Activated T-helper 2 cell treated with anti-CD3 and anti-CD28 coated beads, Interferon-gamma antibody, Interleukin-2, Interleukin-4, amounts not matched to agents 10 μg/mL and 5 μg/mL and 100 μg/mL, durations not matched to agents 14 hours and 24 hours and 36 hours (primary cell): ENCODE measurements at regions not wholly inside any gene's neighbourhood (a gene's known extent, or its start where the extent isn't known, plus 50 kb on each side); places are given as distances from the start of the nearest gene placed in this dataset.

Experiments
- DNase-seq: peaks from one replicate; pipeline ENCODE4 v3.0.0; 2021; ENCODE audit warnings: low spot score
- H3K27ac Mint-ChIP-seq: one replicate; pipeline ENCODE4 v1.8.0; 2021; ENCODE audit warnings: mixed read lengths
- H3K27me3 Mint-ChIP-seq: one replicate; pipeline ENCODE4 v1.8.0; 2021; ENCODE audit warnings: low read depth, mixed read lengths
- H3K36me3 Mint-ChIP-seq: one replicate; pipeline ENCODE4 v1.8.0; 2021; ENCODE audit warnings: low read depth, mixed read lengths
- H3K4me1 Mint-ChIP-seq: one replicate; pipeline ENCODE4 v1.8.0; 2021; ENCODE audit warnings: low read depth, mixed read lengths
- H3K4me3 Mint-ChIP-seq: one replicate; pipeline ENCODE4 v1.8.0; 2021; ENCODE audit warnings: low read depth, mild to moderate bottlenecking, moderate library complexity, mixed read lengths
- H3K9me3 Mint-ChIP-seq: one replicate; pipeline ENCODE4 v1.8.0; 2021; ENCODE audit warnings: mixed read lengths
- intact Hi-C: fragments of 100-400 bp; cut with micrococcal nuclease; formaldehyde crosslinking; loops from one replicate; pipeline ENCODE4 v1.15.1; 2023

DNA sequence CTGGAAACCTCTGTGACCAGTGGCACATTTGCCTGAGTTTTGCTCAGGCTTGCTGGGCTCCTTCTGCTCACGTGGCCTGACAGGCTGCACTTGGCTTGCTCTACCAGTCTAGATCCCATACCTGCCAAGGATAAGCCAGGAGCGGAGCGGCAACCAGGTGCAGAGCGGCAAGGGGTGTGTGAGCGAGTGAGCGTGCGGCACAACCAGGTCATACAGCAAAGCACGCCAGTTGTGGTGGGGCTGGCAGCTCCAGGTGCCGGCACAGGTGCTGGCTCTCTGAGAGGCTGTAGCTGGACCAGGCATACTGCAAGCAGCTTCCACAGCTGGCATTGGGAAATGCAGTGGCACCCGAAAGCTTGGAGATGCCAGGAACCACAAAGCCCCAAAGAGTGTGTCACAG lies 1495.1 kb downstream of the PCDH7 start:
- DNase-seq: no peak
- Mint-ChIP-seq H3K9me3 (peaks cover 37% of the 10 kb centered on the region), H3K27me3 (no peaks in the 10 kb centered on the region), H3K4me3 (no peak overlapping the region), H3K36me3 (no peaks in the 10 kb centered on the region), H3K27ac (no peak overlapping the region), H3K4me1 (no peaks in the 10 kb centered on the region)
- intact Hi-C loops: no loop called here

DNA sequence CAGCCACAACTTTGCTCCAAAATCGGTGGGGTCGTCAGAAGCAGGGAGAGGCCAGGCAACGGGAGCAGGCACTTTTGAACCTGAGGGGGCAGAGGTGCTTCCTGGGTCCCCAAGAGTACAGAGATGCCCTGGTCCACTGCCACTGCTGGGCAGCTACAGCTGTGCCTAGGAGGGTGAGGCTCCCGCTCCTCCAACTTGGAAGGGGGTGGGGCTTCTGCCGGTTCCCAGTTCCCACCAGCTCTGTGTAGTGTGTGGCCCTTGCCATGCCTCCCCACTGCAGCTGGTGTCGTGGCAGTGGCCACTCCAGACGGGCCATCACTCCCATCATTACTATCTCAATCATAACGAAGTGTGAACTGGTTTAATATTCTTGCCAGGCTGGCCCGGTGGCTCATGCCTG lies 1496.3 kb downstream of the PCDH7 start:
- DNase-seq: no peak
- Mint-ChIP-seq H3K27ac (no peak overlapping the region), H3K4me1 (no peaks in the 10 kb centered on the region), H3K27me3 (no peaks in the 10 kb centered on the region), H3K36me3 (no peaks in the 10 kb centered on the region), H3K4me3 (no peak overlapping the region), H3K9me3 (peaks cover 31% of the 10 kb centered on the region)
- intact Hi-C loops: no loop called here

DNA sequence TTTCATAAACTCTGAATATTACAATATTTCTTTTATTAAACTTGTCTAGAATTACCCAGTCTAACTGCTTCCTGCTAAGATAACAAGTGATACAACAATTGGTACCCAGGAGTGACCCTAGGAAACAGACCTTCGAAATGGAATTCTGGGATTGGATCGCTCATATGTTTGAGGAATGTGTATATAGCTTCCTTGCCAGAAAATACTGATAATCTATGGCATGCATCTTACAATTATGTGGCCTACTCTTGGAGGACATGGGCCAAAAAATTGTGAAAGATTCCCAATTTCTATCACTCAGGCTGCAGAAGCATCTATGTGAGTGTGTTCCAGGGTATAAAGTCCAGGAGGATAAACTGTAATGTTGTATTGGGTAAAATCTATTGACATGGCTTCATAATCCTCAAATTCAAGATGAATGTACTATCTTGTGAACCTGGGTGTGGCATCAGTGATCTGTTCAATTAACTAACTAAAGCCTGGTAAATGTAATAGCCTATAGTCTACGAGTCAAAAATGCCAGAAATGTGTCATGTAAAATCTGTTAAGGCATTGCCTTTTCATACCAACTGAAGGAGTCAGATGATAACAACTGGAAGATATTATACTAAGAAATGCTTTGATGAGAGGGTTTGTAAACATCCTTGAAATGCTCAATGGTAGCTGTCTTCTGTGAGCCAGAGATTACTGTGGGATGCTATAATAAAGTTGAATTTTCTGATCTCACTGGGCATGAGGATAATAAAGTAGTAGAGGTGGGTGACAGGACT lies 1499.3 kb downstream of the PCDH7 start:
- H3K4me3 Mint-ChIP-seq: no peak overlapping the region
- no peaks in the 10 kb centered on the region for H3K27me3 Mint-ChIP-seq
- intact Hi-C loops: no loop called here
- no peak for DNase-seq
- H3K9me3 Mint-ChIP-seq: peaks cover 24% of the 10 kb centered on the region
- H3K4me1 Mint-ChIP-seq: no peaks in the 10 kb centered on the region
- no peaks in the 10 kb centered on the region for H3K36me3 Mint-ChIP-seq
- H3K27ac Mint-ChIP-seq: no peak overlapping the region

DNA sequence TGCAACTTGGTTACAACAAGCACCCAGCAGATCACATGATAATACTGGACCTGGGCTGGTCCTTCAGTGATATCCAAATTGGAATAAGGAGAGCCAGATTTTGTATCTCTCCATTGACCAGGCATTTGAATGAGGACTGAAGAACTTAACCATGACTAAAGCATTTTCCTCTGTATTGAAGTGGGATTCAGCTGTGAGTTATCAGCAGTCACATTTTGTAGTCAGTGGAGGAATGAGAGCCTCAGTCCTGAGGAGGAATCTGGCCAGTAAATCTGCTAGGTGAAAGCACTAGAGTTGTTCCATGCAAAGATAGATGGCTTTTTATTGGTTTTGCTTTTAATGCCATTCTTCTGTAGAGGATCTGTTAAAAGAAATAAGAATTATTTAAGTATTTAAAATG lies 1506.0 kb downstream of the PCDH7 start:
- DNase-seq: no peak
- Mint-ChIP-seq H3K27ac (no peak overlapping the region), H3K36me3 (no peaks in the 10 kb centered on the region), H3K9me3 (peaks cover 26% of the 10 kb centered on the region), H3K27me3 (no peaks in the 10 kb centered on the region), H3K4me3 (no peak overlapping the region), H3K4me1 (no peaks in the 10 kb centered on the region)
- intact Hi-C loops: no loop called here

DNA sequence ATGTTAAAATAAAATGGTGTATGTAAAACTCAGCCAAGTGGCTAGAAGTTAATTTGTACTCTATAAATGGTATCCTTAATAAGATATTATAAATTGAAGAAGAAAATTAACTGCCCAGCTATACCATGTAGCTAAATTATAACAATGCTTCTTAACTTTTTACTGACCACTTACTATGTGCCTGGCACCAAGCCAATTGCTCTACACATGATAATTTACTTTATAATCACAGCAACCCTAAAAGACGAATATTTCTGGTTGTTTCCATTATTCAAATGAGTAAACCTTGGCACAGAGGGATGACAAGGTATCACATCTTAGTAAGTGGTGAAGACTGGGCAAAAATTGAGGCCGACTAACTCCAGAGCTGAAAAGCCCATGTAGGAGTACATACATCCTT lies 1506.6 kb downstream of the PCDH7 start:
- intact Hi-C loops: no loop called here
- Mint-ChIP-seq H3K27me3 (no peaks in the 10 kb centered on the region), H3K9me3 (peaks cover 26% of the 10 kb centered on the region), H3K36me3 (no peaks in the 10 kb centered on the region), H3K27ac (no peak overlapping the region), H3K4me1 (no peaks in the 10 kb centered on the region), H3K4me3 (no peak overlapping the region)
- no peak for DNase-seq

DNA sequence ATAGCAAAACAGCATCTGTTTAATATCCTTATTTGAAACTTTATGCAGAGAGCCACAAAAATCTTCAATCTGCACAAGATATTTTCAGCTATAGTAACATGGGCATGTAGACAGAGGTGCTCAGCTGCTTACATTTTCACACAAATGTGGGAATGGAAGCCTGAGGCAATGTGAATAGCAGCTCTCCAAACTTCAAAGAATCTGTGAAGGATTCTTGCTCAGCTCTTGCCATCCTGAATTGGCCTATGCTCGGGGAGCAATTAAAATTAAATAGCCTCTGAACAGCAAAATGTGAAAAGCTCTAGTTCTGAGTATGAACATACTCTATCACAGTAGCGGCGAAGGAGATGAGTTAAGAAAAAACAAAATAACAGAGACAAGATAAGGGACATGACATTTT lies 1523.8 kb downstream of the PCDH7 start:
- H3K4me3 Mint-ChIP-seq: no peak overlapping the region
- no peaks in the 10 kb centered on the region for H3K36me3 Mint-ChIP-seq
- H3K27me3 Mint-ChIP-seq: no peaks in the 10 kb centered on the region
- H3K4me1 Mint-ChIP-seq: no peaks in the 10 kb centered on the region
- intact Hi-C loops: no loop called here
- no peak overlapping the region for H3K27ac Mint-ChIP-seq
- DNase-seq: no peak
- peaks cover 34% of the 10 kb centered on the region for H3K9me3 Mint-ChIP-seq

DNA sequence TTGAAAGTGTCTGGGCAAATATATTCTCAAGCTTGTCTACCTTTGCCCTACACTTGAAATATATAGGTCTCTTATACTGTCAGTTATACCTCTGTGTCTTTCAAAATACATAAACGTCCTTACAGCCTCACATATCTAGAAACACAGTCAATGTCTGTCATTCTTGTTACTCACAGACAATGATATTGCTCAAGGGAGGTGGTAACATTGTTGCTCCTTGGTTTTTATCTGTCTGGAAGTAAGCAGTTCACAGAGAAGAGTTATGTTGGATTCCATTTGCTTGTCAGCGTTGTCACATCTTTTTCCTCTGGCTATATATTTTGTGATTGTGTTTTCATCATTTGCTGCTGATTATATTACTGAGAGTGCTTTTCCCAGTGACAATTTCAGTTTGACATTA lies 1528.9 kb downstream of the PCDH7 start:
- H3K4me1 Mint-ChIP-seq: no peaks in the 10 kb centered on the region
- DNase-seq: no peak
- H3K36me3 Mint-ChIP-seq: no peaks in the 10 kb centered on the region
- no peak overlapping the region for H3K27ac Mint-ChIP-seq
- no peaks in the 10 kb centered on the region for H3K27me3 Mint-ChIP-seq
- H3K9me3 Mint-ChIP-seq: peaks cover 40% of the 10 kb centered on the region
- intact Hi-C loops: no loop called here
- no peak overlapping the region for H3K4me3 Mint-ChIP-seq

DNA sequence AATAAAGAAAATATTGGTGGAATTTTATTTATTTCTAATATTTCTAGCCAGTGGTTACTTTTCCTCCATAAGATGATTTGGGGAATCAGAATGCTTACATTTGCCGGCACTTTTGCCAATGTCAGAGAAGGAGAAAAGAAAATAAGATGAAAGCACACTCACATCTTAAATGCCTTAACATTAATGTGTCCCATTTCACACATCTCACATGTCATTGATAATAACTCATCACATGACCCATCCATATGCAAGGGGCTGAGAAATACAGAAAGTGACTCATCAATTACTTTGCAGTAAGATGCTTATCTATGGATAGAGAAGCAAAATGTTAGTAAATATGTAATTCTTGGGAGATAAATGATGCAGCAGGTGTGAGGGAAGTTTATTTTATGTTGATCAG lies 1531.0 kb downstream of the PCDH7 start:
- Mint-ChIP-seq H3K4me1 (no peaks in the 10 kb centered on the region), H3K27me3 (no peaks in the 10 kb centered on the region), H3K36me3 (no peaks in the 10 kb centered on the region), H3K27ac (no peak overlapping the region), H3K9me3 (peaks cover 41% of the 10 kb centered on the region), H3K4me3 (no peak overlapping the region)
- DNase-seq: no peak
- intact Hi-C loops: no loop called here

DNA sequence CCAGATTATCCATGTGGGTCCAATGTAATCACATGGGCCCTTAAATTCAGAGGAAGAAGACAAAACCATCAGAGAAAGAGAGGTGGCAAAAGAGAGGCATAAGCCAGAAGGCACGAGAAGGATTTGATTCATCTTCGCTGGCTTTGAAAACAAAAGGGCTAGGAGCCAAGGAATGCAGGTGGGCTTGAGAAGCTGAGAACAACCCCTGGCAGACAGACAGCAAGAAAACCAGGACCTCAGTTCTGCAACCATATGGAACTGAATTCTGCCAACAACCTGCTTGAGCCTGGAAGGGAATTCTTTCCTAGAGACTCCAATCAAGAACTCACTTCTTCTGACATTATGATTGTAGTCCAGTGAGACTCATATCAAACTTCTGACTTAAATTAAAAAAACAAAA lies 1531.8 kb downstream of the PCDH7 start:
- Mint-ChIP-seq H3K27me3 (no peaks in the 10 kb centered on the region), H3K27ac (no peak overlapping the region), H3K4me3 (no peak overlapping the region), H3K9me3 (peaks cover 41% of the 10 kb centered on the region), H3K4me1 (no peaks in the 10 kb centered on the region), H3K36me3 (no peaks in the 10 kb centered on the region)
- no peak for DNase-seq
- intact Hi-C loops: no loop called here

DNA sequence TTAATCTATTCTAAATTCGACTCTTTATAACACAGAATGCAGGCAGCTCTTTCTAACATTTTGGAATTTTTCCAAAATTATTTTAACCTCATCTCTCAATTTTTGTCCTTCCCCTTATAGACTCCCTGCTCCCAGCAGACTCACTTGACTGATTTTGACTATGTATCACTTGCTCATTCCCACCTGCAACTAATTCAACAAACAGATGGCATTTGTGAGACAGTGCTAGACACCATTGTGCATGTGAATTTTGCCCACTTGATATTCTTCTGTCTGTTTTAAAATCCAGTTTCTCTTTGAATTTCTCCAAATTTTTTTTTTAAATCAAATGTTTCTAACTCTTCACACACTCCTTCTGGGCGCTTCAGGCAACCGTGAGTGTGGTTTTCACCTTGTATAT lies 1534.0 kb downstream of the PCDH7 start:
- H3K9me3 Mint-ChIP-seq: peaks cover 35% of the 10 kb centered on the region
- no peaks in the 10 kb centered on the region for H3K36me3 Mint-ChIP-seq
- no peak for DNase-seq
- H3K4me3 Mint-ChIP-seq: no peak overlapping the region
- no peaks in the 10 kb centered on the region for H3K4me1 Mint-ChIP-seq
- intact Hi-C loops: no loop called here
- H3K27me3 Mint-ChIP-seq: no peaks in the 10 kb centered on the region
- no peak overlapping the region for H3K27ac Mint-ChIP-seq

DNA sequence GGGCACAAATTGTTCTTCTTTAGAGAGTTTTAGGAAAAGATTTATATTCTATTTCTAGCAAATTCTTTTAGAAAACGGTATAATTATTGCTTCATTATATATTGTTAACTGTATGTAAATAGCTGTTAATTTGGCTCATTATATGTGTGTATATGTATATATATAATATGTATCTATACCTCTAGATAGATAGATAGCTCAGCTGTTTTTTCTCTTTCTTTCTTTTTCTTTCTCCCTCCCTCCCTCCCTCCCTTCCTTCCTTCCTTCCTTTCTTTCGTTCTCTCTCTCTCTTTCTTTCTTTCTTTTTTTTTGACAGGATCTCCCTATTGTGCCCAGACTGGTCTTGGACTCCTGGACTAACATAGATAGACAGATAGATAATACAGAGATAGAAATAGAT lies 1538.8 kb downstream of the PCDH7 start:
- no peak for DNase-seq
- no peak overlapping the region for H3K4me3 Mint-ChIP-seq
- no peaks in the 10 kb centered on the region for H3K27me3 Mint-ChIP-seq
- intact Hi-C loops: no loop called here
- no peak overlapping the region for H3K27ac Mint-ChIP-seq
- H3K36me3 Mint-ChIP-seq: no peaks in the 10 kb centered on the region
- peaks cover 32% of the 10 kb centered on the region for H3K9me3 Mint-ChIP-seq
- no peaks in the 10 kb centered on the region for H3K4me1 Mint-ChIP-seq

DNA sequence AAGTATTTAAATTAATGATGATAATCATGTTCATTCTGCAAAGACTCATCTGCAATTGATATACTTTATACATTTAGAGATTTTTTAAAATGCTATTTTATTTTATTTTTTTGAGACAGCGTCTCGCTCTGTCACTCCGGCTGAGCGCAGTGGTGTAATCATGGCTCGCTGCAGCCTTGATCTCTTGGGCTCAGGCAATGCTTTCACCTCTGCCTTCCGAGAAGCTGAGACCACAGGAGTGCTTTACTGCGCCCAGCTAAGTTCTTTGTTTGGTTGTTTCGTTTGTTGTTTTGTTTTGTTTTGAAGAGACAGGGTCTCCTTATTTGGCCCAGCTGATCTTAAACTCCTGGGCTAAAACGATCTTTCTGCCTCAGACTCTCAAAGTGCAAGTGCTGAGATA lies 1541.0 kb downstream of the PCDH7 start:
- H3K4me3 Mint-ChIP-seq: no peak overlapping the region
- no peaks in the 10 kb centered on the region for H3K27me3 Mint-ChIP-seq
- no peaks in the 10 kb centered on the region for H3K4me1 Mint-ChIP-seq
- peaks cover 34% of the 10 kb centered on the region for H3K9me3 Mint-ChIP-seq
- DNase-seq: no peak
- intact Hi-C loops: no loop called here
- no peaks in the 10 kb centered on the region for H3K36me3 Mint-ChIP-seq
- no peak overlapping the region for H3K27ac Mint-ChIP-seq

DNA sequence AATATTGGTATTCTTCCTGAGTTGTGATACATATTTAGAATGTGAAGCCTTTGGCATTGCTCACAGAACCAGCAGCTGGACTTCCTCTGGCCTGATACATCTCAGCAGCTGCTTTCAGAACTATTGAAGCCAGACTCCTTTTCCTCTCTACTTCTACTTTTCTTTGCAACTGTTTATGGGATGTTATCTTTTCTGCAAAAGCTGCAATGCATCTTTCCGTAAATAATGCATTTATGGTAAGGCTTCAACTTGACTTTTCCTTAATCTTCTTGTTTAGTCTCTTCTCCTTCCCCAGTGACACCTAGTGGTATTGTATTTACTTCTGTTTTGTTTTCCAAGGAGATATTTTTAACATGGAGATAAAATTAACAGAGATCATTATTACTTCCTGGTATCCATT lies 1548.7 kb downstream of the PCDH7 start:
- no peaks in the 10 kb centered on the region for H3K4me1 Mint-ChIP-seq
- H3K9me3 Mint-ChIP-seq: peaks cover 49% of the 10 kb centered on the region
- DNase-seq: no peak
- no peak overlapping the region for H3K4me3 Mint-ChIP-seq
- intact Hi-C loops: no loop called here
- no peaks in the 10 kb centered on the region for H3K27me3 Mint-ChIP-seq
- H3K36me3 Mint-ChIP-seq: no peaks in the 10 kb centered on the region
- H3K27ac Mint-ChIP-seq: no peak overlapping the region

DNA sequence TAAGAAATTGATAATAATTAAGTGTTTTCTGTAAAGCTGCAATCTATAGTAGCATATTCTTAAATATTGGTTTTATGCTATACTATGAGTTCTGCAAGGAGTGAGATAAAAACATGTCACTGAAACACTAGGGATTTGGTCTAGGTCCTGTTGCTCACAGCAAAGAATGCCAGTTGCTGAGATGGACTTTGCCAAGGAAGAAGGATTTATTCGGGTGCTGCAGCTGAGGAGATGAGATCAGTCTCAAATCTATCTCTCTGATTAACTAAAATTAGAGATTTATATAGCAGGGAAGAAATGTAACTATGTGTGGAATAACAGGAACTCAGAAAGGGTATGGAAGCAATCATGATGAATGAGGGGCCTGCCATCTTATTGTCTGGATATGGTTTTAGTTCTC lies 1569.9 kb downstream of the PCDH7 start:
- no peak overlapping the region for H3K4me3 Mint-ChIP-seq
- no peaks in the 10 kb centered on the region for H3K36me3 Mint-ChIP-seq
- H3K27ac Mint-ChIP-seq: no peak overlapping the region

More for the DNA sequence above, 1569.9 kb downstream of the PCDH7 start:
- intact Hi-C loops: no loop called here
- DNase-seq: no peak
- Mint-ChIP-seq H3K27me3 (no peaks in the 10 kb centered on the region), H3K9me3 (peaks cover 19% of the 10 kb centered on the region), H3K4me1 (no peaks in the 10 kb centered on the region)
